ENCODE measurements at regions not wholly inside any gene's neighbourhood (a gene's known extent, or its start where the extent isn't known, plus 50 kb on each side); places are given as distances from the start of the nearest gene placed in this dataset.

DNA sequence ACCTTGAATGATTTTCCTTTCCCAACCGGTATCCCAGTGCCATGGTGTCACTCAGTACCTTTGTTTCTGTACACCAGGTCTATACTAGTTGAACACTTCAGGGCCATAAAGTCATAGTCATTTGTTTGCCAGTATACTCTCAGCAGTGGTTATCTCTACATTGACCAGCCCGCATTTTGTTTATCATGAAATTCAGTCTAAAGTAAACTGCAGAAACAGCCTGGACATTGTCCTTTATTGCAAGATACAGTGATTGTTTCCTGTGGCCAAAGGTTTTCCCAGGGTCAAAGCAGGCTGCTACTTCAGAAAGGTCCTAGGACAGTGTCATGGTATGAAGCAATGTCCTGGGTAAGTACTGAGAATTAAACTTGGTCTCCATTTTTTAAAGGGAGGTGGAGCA, 407.4 kb downstream of the RWDD3 start:
- TF ChIP-seq NR2F2 (IDR thresholded peaks at IDR 0.05), result no peak
- TF ChIP-seq, protein P1, sequence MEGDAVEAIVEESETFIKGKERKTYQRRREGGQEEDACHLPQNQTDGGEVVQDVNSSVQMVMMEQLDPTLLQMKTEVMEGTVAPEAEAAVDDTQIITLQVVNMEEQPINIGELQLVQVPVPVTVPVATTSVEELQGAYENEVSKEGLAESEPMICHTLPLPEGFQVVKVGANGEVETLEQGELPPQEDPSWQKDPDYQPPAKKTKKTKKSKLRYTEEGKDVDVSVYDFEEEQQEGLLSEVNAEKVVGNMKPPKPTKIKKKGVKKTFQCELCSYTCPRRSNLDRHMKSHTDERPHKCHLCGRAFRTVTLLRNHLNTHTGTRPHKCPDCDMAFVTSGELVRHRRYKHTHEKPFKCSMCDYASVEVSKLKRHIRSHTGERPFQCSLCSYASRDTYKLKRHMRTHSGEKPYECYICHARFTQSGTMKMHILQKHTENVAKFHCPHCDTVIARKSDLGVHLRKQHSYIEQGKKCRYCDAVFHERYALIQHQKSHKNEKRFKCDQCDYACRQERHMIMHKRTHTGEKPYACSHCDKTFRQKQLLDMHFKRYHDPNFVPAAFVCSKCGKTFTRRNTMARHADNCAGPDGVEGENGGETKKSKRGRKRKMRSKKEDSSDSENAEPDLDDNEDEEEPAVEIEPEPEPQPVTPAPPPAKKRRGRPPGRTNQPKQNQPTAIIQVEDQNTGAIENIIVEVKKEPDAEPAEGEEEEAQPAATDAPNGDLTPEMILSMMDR (IDR thresholded peaks at IDR 0.05; ENCODE audit: low read depth, low read length, missing input control), result no peak

Data from liver (tissue), 3 donors.